ENCODE measurements at regions not wholly inside any gene's neighbourhood (a gene's known extent, or its start where the extent isn't known, plus 50 kb on each side); places are given as distances from the start of the nearest gene placed in this dataset.

DNA sequence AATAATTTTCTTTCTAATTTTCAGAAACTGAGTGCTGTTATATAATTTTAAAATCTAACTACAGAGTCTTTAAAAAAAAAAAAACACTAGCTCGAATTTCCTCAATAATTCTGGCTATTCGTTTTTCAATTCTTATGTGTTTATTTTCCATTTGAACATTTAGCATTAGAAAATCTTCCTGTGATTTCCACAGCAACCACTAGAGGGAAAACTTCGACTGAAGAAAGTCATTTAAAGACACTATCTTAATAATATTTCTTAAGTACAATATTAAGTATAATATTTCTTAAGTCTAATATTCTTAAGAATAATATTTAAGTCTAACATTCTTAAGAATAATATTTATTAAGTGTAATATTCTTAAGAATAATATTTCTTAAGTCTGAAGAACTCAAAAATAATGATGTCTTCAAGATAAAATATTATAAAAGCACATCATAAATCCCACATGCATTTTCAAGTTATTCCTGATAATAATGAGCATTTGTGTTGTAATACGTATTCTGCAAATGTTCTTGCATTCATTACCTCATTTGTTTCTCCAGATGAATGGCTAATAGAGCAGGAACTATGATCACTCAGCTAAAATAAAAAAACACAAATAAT lies 118.4 kb upstream of the WDR17 start:
- no peak for DNase-seq (ENCODE audit: low spot score)

DNA sequence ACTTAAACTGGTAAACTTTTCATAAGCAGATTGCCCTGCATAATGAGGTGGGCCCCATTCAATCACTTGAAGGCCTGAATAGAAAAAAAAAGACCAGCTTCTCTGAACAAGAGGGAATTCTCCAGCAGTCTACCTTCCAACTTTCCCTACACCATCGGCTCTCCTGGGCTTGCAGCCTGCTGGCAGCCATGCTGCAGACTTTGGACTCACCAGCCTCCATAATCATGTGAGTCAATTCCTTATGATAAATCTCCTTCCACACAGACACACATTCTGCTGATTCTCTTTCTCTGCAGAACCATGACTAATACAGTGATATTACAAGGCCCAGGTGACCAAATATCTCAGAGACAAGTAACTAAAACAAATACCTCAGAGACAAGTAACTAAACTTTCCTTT lies 113.8 kb upstream of the WDR17 start:
- peak; percentile 69 for DNase-seq (ENCODE audit: low spot score)

DNA sequence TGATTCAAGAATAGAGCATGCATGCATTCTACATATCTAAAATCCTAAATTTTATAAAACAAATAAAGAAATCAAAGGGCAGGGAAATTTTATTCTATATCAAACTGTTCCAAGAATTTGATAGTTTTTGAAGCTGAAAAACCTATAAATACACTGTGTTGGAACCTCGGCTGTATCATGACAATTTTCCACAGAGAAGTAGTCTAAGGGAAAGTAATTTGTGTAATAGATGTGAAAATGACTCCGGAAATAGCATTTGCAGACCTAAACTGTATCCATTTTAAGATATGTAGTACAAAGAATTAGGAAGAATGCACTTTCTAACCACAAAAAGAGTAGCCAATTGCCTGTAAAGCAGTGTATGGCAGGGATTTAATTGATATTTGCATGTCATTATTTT lies 112.5 kb upstream of the WDR17 start:
- no peak for DNase-seq (ENCODE audit: low spot score)

DNA sequence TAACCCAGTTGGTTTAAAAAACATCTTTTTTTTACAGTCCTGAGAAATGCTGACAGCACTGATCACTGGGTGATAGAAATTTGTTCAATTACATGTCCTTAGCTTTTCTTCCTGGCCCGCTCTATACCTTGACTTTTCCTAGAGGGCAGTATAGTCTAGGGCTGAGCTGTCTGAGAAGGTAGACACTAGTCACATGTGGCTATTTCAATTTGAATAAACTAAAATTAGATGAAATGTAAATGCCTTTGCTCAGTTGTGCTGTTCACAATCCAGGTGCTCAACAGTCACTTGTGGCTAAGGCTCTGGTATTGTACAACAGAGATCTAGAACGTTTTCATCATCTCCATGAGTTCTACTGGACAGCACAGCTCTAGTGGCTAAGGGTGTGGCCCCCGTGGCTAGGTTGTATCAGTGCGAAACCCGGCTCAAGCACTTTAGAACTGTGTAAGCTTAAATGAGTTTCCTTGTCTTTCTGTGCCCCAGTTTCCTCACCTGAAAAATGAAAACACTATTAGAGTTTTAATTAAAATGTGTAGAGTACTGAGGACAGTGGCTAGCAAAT lies 111.6 kb upstream of the WDR17 start:
- no peak for DNase-seq (ENCODE audit: low spot score)

DNA sequence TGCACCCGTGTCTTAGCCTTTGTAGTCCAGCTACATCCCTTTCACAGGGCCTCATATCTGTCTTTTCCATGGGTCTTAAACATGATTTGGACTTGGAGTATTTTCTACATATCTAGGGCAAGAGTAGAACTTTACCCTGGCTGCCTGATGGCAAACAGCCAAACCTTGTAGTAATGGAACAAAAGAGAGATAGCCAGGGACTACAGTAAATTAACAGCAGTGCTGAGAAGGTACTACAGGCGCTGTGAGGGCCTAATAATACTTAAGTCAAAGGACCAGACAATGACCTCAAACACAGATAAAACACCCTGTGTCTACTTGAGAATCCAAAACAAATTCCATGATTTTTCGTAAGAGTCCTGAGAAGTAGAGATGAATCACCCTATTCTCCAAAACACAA lies 111.0 kb upstream of the WDR17 start:
- DNase-seq (ENCODE audit: low spot score), result peak; percentile 28

DNA sequence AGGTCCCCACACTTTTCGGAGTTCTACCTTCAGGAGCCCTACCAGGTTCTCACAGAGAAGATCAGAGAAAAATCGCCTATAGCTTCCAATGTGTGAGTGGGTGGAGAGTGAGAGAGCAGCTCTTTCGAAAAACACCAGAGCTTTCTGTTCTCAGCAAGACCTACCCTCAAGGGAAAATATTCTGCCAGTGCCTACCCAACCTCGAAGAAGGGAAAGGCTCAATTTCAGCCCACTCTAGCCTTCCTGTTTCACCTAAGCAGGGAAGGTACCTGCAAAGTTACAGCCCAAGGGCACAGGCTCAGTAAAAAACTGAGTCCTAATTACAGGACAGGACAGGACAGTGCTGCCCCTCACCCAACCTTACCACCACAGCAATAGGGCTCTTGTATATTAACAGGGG lies 104.0 kb upstream of the WDR17 start:
- DNase-seq (ENCODE audit: low spot score), result no peak

GRCh38 chr4:175970072-175970471 lies 95.6 kb upstream of the WDR17 start:
- no peak for DNase-seq (ENCODE audit: low spot score)

GRCh38 chr4:175970724-175971123 lies 94.9 kb upstream of the WDR17 start:
- DNase-seq (ENCODE audit: low spot score), result no peak

- DNase-seq (ENCODE audit: low spot score), result no peak
Measured at GRCh38 chr4:175971388-175972179, 94.1 kb upstream of the WDR17 start.

DNA sequence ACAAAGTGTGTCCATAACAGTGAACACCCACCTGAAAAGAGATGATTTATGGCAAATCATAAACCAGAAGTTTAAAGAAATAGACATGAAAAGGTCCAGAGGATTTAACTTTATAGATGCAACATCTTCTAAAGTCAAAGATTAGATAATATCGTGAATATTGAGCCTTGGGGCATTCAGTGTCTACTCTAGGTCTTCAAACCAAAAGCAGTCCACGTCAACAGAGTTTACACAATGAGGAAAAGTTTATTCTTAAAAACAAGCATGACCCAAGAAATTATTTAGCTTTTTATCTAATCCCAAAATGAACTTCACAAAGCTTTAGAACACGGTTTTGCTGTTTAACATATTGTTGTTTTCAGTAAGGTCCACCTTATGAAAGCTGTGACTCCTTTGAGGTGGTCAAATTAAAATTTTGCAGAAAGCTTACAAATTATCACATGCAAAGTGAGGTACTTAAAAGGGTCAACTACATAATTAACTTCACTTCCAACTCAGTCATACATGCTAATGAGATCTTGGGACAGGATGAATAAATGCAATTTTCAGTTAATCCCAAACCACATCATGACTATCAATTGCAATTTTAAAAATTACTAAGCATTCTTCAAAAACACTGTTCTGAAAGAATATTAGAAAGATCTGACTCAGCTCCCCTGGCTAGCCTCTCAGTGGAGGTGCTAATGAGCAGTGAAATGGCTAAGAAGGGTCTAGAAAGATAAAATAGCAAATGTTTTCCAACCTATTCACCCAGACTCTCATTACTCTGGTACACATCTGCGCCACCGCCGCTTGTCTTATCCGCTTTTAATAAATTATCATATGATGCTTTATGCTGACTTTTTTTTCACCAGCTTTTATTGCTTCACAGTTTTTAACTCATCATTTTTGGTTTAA lies 92.4 kb upstream of the WDR17 start:
- no peak for DNase-seq (ENCODE audit: low spot score)

DNA sequence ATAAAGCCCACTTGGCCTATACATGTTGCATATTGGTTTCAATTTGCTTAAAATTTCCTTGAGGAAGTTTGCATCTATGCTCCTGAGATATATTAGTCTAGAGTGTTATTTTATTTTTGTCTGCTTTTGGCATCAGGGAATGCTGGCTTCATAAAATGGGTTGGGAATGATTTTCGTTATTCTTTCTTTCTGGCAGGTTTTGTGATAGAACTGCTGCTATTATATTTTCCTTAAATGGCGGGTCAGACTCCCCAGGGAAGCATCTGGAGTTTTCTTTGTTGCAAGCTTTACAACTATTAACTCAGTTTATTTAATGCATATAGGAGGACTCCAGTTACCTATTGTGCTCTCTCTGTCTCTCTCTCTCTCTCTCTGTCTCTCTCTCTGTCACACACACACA lies 82.0 kb upstream of the WDR17 start:
- no peak for DNase-seq (ENCODE audit: low spot score)

DNA sequence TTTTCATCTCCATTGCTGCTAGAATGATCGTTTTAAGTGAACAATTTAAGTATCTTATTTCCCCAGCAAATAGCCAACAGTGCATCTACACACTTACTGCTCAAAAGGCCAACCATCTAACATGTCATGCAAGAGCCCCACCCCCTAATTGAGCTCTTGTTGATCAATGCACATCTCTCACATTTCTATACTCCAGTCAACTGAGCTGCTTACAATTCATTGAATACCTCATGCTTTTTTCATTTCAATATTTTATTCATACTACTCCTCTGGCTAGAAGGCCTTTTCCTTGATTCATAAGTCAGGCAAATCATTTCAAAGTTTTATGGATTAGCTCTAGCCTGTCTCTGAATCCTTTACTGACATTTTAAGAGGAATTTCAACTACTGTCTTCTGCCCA lies 79.0 kb upstream of the WDR17 start:
- DNase-seq (ENCODE audit: low spot score), result no peak

GRCh38 chr4:175988511-175988910 lies 77.1 kb upstream of the WDR17 start:
- no peak for DNase-seq (ENCODE audit: low spot score)

- DNase-seq (ENCODE audit: low spot score), result no peak
Measured at GRCh38 chr4:175996206-175996605, 69.4 kb upstream of the WDR17 start.

- DNase-seq (ENCODE audit: low spot score), result no peak
Measured at GRCh38 chr4:175997291-175997690, 68.3 kb upstream of the WDR17 start.

GRCh38 chr4:175998782-175999181 lies 66.9 kb upstream of the WDR17 start:
- DNase-seq (ENCODE audit: low spot score), result no peak

DNA sequence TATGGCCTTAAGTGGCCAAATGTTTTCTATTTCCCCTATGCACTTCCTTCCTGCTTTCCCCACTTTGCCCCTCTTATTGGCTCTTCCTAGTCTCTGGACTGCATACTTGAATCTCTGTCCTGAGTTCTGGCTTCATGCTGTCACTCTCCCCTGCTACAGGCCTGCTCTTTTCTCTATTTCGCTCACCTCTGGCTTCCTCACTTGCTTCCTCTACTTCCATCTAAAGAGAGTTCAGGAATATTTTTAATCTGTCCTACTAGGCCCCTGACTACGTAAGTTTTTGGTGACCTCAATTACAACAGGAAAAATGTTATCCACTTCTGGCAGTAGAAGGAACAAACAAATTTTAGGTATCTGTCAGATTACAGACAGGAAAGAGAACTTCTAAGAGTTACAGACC lies 65.7 kb upstream of the WDR17 start:
- no peak for DNase-seq (ENCODE audit: low spot score)

DNA sequence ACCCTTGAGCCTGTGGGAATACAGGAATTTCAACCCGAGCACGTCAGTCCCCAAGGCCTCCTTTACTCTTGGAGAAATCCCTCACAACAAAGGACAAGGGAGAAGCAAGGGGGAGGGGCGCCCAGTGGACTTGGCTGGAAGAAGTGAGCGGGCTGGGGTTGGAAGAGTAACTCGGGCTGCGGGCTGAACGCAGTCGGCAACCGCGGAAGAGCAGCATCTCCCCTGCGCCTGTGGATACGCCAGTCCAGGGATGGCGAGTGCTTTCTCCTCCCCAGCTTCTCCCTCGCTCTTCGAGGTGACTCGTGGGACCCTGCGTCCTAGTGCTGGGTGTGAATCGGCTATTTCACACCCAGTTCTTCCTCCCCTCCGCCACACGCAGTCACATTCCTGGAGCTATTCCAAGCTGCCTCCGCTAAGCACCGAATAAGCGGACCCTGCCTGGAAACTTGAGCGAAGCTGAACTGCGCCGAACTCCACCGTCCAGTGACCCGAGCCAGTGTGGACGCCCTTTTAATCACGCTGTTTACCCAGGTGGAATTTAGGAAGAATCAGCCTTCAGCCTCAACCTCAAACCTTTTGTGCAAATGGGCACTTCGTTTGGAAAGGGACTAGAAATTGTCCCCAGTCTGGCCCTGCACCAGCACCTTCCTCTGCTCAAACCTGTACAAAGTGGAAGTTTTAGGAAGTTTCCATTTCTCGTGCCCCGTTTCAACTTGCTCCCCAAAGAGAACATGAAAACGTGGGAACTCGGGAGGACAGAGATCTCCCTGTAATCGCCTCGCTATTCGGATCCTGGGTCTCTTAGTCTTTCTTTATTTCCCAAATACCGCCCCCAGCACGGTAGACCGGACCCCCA lies 64.3 kb upstream of the WDR17 start:
- peak; percentile 16 for DNase-seq (ENCODE audit: low spot score)

DNA sequence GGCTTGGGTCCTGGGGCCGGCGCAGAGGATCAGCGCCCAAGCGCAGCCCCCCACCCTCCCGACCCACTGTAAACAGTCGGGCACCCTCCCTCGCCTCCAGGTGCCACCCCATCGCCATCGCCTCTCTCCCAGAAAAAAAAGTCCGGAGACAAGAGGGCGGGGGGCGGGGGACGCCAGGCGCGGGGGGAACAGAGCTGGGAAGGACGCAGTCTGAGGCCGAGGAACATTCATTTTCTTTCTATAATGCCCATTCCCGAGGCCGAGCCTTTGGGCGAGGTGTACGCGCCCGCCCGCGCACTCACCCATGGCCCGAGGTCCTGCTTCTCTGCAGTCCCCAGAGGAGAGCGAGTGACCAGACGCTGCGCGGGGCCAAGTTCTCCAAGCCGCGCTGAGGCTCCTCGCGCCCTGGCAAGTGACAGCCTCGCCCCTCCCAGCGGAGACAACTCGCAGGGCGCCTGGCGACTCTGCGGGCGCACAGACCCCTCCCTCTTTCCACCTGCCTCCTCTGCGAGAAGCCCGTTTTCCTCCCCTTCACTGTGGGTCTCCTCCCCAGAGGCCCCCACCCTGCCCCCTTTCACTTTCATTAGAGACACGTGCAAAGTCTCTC lies 63.5 kb upstream of the WDR17 start:
- DNase-seq (ENCODE audit: low spot score), result peak; percentile 10

DNA sequence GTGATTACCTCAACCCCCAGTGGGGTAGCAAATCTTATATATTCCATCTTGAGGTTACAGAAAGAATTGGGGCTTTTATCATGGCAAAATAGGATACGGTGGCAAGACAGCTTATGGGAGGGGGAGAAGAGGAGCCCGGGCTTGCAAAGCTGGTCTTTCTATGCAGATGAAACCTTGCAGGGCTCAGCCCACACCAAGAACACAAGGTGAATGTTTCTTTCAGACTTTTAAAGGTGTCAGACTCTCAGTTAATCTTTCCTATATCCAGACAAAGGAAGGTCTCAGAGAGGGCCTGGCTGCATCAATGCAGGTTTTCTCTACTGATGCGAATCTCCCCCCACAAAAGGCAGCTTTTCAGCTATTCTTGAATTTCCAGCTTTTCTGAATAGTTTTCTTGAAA lies 59.9 kb upstream of the WDR17 start:
- DNase-seq (ENCODE audit: low spot score), result no peak

GRCh38 chr4:176009254-176009653 lies 56.4 kb upstream of the WDR17 start:
- DNase-seq (ENCODE audit: low spot score), result no peak

All from mucosa of gallbladder (tissue), 1 donor.